ENCODE measurements at regions not wholly inside any gene's neighbourhood (a gene's known extent, or its start where the extent isn't known, plus 50 kb on each side); places are given as distances from the start of the nearest gene placed in this dataset.

DNA sequence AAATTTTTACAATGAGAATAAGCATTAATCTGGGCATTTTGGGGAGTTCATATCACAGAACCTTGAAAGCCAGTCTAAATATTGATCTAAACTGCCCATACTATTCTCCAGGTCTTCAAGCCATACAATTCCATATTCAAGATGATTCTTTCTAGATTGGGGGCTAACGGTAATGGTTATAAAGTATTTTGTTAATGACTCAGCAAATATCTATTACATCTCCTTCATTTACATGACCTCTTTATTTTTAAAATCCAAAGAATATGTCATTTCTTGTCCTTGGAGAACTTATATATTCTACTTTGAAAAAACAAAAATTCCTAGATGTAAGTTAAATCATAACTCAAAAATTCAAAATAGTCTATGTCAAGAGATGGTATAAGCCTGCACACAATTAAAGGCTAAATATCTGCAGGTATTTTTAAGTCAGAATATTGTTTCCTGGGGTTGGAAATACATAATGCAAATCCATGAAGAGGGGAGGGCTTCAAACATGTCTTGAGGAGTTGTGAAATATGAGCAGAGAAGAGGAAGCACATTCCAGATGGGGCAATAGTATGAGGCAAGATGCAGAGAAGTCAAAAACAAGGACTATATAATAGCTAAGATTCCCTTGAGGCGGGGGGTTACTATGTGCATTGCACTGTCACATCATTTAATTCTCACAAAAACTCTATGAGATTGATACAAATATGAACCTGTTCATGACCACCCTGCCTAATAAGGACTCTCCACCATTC is 526.4 kb downstream of the NR2F1-AS1 start:
- TF ChIP-seq GATA1 (IDR thresholded peaks at IDR 0.05; ENCODE audit: low read depth, low read length) = no peak
- TF ChIP-seq POLR2A (IDR thresholded peaks at IDR 0.05; ENCODE audit: low read length) = no peak
